K562 (cell line): ENCODE measurements at regions not wholly inside any gene's neighbourhood (a gene's known extent, or its start where the extent isn't known, plus 50 kb on each side); places are given as distances from the start of the nearest gene placed in this dataset.

ENCODE experiments used
- ATAC-seq: fragments of 200-7000 bp; cut with Tn5 transposase; 3 replicates; pipeline ENCODE4 v1.9.1; 2020; ENCODE audit warnings: moderate library complexity
- BruUV-seq: library from RNA; stranded (reverse); fragments of 400-500 nt; replicated peaks from 2 replicates; lab custom pipeline; 2021; lab: Mats Ljungman, UMichigan
- CTCF ChIA-PET: fragments of 300-600 bp; formaldehyde crosslinking; extraction: SDS; loops from one replicate; lab custom pipeline; 2021; ENCODE audit warnings: low intra/inter-chr PET ratio; lab: Yijun Ruan, JAX
- POLR2A ChIA-PET: fragments of 300-600, 350-650 bp; sonication (Branson Sonifier 250); formaldehyde crosslinking; extraction: SDS; loops from one replicate; lab custom pipeline; 2021; ENCODE audit warnings: antibody characterized with exemption, inconsistent platforms; lab: Yijun Ruan, JAX
- DNase-seq, 4 experiments: peaks; one replicate each; pipeline versions ENCODE4 v3.0.0 to v3.0.0-alpha.2; 2011 to 2018; ENCODE audit warnings: low spot score in 3 of 4, mixed read lengths in 3 of 4; ENCODE audit errors: extremely low read depth in 1 of 4
- FAIRE-seq: peaks from 2 replicates; lab custom pipeline; 2011; peaks lifted over from hg19 to GRCh38; lab: Jason Lieb, UNC
- H2AFZ ChIP-seq: 2 replicates; pipeline ENCODE4 v1.6.0; 2011; ENCODE audit warnings: low read depth, low read length, control low read depth, inconsistent platforms
- H3K27ac ChIP-seq: fragments of 200-600 bp; 3 replicates; pipeline ENCODE4 v1.8.0; 2011; ENCODE audit warnings: low read depth, mild to moderate bottlenecking, control low read depth, inconsistent platforms, low read length, moderate library complexity, mixed read lengths; ENCODE audit errors: extremely low read depth
- H3K27me3 ChIP-seq, 2 experiments: fragments of 300-600 bp in 1 of 2; 2 replicates in 1 of 2; 3 replicates in 1 of 2; pipeline versions ENCODE4 v1.6.0 to v1.8.0; 2011; ENCODE audit warnings: inconsistent platforms in 2 of 2, low read length in 2 of 2, mild to moderate bottlenecking in 1 of 2, mixed read lengths in 1 of 2, moderate library complexity in 1 of 2; ENCODE audit not compliant: control insufficient read depth in 2 of 2, insufficient read depth in 2 of 2
- H3K36me3 ChIP-seq: fragments of 300-600 bp; 3 replicates; pipeline ENCODE4 v1.8.0; 2011; ENCODE audit warnings: mild to moderate bottlenecking, low read length, inconsistent platforms; ENCODE audit not compliant: control insufficient read depth, insufficient read depth
- H3K4me1 ChIP-seq, 2 experiments: fragments of 200-600 bp in 1 of 2; replicated peaks in 1 of 2; 2 replicates in 1 of 2; 3 replicates in 1 of 2; pipeline versions ENCODE4 v1.5.1 to v1.8.0; 2011; ENCODE audit warnings: inconsistent platforms in 2 of 2, low read length in 2 of 2, mild to moderate bottlenecking in 1 of 2, mixed read lengths in 1 of 2, moderate library complexity in 1 of 2; ENCODE audit not compliant: control insufficient read depth in 2 of 2, insufficient read depth in 2 of 2
- H3K4me2 ChIP-seq: 2 replicates; pipeline ENCODE4 v1.6.1; 2011; ENCODE audit warnings: low read length, control low read depth, inconsistent platforms, mixed read lengths; ENCODE audit not compliant: insufficient read depth
- H3K4me3 ChIP-seq: fragments of 200-600 bp; sonication (generic), shearing (Covaris generic); 2 replicates; pipeline ENCODE4 v1.5.1; 2016; ENCODE audit warnings: control low read depth, inconsistent platforms
- H3K79me2 ChIP-seq: fragments of 200-600 bp; 3 replicates; pipeline ENCODE4 v1.8.0; 2011; ENCODE audit warnings: low read length, inconsistent platforms; ENCODE audit not compliant: control insufficient read depth, insufficient read depth
- H3K9ac ChIP-seq, 2 experiments: 2 replicates each; pipeline versions ENCODE4 v1.6.0 to v1.6.1; 2011; ENCODE audit warnings: low read depth in 2 of 2, low read length in 2 of 2, control low read depth in 1 of 2, inconsistent platforms in 1 of 2, mild to moderate bottlenecking in 1 of 2, mixed read lengths in 1 of 2; ENCODE audit not compliant: insufficient read depth in 1 of 2
- H3K9me1 ChIP-seq: one replicate; pipeline ENCODE4 v1.6.0; 2011; ENCODE audit warnings: inconsistent platforms, mild to moderate bottlenecking, low read length, moderate library complexity; ENCODE audit not compliant: control insufficient read depth, insufficient read depth
- H3K9me3 ChIP-seq: replicated peaks from 2 replicates; pipeline ENCODE4 v1.5.1; 2011; ENCODE audit warnings: low read depth, low read length, inconsistent platforms; ENCODE audit not compliant: control insufficient read depth, insufficient read depth
- H4K20me1 ChIP-seq: replicated peaks from 2 replicates; pipeline ENCODE4 v1.6.1; 2011; ENCODE audit warnings: low read length, inconsistent platforms, mixed read lengths; ENCODE audit not compliant: control insufficient read depth, insufficient read depth
- CLOCK ChIP-seq: fragments of 250-450 bp; sonication (Bioruptor Pico); IDR thresholded peaks from 2 replicates; pipeline ENCODE4 v1.4.0; 2020; ENCODE audit warnings: mild to moderate bottlenecking, moderate library complexity, borderline replicate concordance
- EHMT2 ChIP-seq: fragments of 450-650 bp; IDR thresholded peaks from 2 replicates; pipeline ENCODE4 v1.6.1; 2018; ENCODE audit warnings: antibody characterized with exemption
- NONO ChIP-seq, 2 experiments: fragments of 200-400 bp in 1 of 2; fragments of 450-650 bp in 1 of 2; formaldehyde crosslinking in 1 of 2; IDR thresholded peaks; 2 replicates each; pipeline ENCODE4 v1.6.1; 2017; ENCODE audit warnings: low read depth in 2 of 2, mild to moderate bottlenecking in 2 of 2, moderate library complexity in 2 of 2, low read length in 1 of 2
- WGBS: fragments of 100-300 bp; shearing (Covaris generic); methylation state at CpG from one replicate; pipeline ENCODE4 v1.1.6; 2016; ENCODE audit warnings: low coverage, mixed read lengths; ENCODE audit not compliant: insufficient coverage; ENCODE audit errors: missing lambda C conversion rate; 5-methylcytosine and 5-hydroxymethylcytosine counted together
- in situ Hi-C: fragments of 300-500 bp; cut with MboI; formaldehyde crosslinking; loops from 4 replicates; pipeline ENCODE4 v1.15.0; 2018; ENCODE audit warnings: inconsistent platforms, mixed read lengths
- intact Hi-C: fragments of 100-400 bp; cut with micrococcal nuclease; formaldehyde crosslinking; loops from 2 replicates; pipeline ENCODE4 v1.14.2; 2022
- TF ChIP-seq, protein P1 (sequence below): sonication (generic); formaldehyde crosslinking; IDR thresholded peaks from 2 replicates; pipeline ENCODE4 v1.8.1; 2023; ENCODE audit warnings: mild to moderate bottlenecking, missing genetic modification reagents

DNA sequence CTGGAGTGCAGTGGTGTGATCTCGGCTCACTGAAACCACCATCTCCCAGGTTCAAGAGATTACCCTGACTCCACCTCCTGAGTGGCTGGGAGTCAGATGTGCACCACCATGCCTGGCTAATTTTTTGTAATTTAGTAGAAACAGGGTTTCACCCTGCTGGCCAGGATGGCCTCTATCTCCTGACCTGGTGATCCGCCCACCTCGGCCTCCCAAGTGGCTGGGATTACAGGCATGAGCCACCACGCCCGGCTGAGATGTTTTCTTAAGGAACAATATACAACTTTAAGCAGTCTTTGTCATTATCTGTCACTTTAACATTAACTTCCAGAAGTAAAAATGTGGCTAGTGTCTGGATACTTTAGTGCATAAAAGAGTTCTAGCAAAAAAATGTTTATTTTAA is 272.6 kb upstream of the FAT3 start:
- Histone ChIP-seq H3K9ac (no peak overlapping the region), H3K4me2 (no peak overlapping the region), H3K27me3 (no peaks in the 10 kb centered on the region), H3K79me2 (no peaks in the 10 kb centered on the region), H4K20me1 (no peaks in the 10 kb centered on the region), H3K9me1 (no peaks in the 10 kb centered on the region), H3K4me3 (no peak overlapping the region)
- DNase-seq = no peak
- in situ Hi-C loops = no loop called here
- TF ChIP-seq, protein P1, sequence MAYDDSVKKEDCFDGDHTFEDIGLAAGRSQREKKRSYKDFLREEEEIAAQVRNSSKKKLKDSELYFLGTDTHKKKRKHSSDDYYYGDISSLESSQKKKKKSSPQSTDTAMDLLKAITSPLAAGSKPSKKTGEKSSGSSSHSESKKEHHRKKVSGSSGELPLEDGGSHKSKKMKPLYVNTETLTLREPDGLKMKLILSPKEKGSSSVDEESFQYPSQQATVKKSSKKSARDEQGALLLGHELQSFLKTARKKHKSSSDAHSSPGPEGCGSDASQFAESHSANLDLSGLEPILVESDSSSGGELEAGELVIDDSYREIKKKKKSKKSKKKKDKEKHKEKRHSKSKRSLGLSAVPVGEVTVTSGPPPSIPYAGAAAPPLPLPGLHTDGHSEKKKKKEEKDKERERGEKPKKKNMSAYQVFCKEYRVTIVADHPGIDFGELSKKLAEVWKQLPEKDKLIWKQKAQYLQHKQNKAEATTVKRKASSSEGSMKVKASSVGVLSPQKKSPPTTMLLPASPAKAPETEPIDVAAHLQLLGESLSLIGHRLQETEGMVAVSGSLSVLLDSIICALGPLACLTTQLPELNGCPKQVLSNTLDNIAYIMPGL (CRISPR knock-in tag) = no peak
- TF ChIP-seq NONO (IDR thresholded peaks at IDR 0.05; ENCODE audit: low read depth in 2 of 2, low read length in 1 of 2) (no peak), EHMT2 (no peak), CLOCK (CRISPR knock-in tag) (no peak)
- TF ChIP-seq, all 486 proteins: peak for 0
- ChIA-PET POLR2A (no interaction called here), CTCF (no interaction called here)
- H2AFZ ChIP-seq = no peak overlapping the region
- ATAC-seq = no peak
- no peaks in the 10 kb centered on the region for H3K9me3 ChIP-seq
- FAIRE-seq = no peak
- H3K27ac ChIP-seq = no peak overlapping the region
- H3K4me1 ChIP-seq = no peaks in the 10 kb centered on the region; a peak in 2 of 5 replicates
- no TSS peak for BruUV-seq
- intact Hi-C loops = no loop called here
- WGBS = 31% methylated on average over 5 of the region's 5 CpGs
- H3K36me3 ChIP-seq = no peaks in the 10 kb centered on the region
